NCI-H1105 (cell line): ENCODE measurements at regions not wholly inside any gene's neighbourhood (a gene's known extent, or its start where the extent isn't known, plus 50 kb on each side); places are given as distances from the start of the nearest gene placed in this dataset.
"Not testable (repeated sequence)": the region's sequence is repeated elsewhere in the genome, so short reads cannot be mapped to it uniquely, and the experiment has no call there.

Experiments used
- DNase-seq: peaks from one replicate; lab custom pipeline; 2025; lab: John Stamatoyannopoulos, UW

DNA sequence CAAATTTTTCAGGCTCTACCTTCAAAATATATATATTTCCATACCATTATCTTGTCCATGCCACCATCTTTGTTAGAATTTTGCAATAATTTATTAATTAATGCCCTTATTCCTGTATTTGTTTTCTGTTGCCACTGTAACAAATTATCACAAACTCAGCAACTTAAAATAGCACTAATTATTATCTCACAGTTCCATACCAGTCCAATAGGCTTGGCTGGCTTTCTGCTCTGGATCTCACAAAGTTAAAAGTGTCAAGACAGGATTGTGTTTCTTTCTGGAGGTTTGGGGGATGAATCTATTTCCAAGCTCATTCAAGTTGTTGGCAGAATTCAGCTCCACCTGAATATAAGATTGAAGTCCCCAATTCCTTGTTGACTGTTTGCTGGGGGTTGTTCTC lies 58.6 kb upstream of the SLC38A4 start:
- no peak for DNase-seq

DNA sequence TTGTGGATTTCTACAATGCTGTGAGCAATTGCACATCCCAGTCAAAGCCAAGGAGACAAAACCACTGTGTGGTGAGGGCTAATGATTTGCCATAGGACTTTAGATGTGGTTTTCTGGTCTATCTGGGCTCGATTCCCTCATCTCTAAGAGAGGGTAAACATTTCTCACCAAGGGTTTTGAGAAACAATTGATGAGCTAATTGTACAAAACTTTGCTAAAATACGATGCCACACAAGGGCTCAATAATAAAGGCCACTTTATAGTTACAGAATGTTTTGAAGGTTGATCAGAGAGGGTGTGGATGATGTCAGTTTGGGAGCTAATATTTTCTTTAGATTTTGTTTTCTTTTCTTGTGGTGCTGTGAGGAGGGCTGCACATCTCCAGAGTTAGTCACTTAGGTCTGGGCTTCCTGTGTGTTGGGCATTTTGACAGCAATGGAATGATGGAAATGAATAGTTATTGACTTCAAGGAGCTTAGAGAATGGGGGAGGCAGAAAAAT lies 60.8 kb upstream of the SLC38A4 start:
- DNase-seq, result no peak

DNA sequence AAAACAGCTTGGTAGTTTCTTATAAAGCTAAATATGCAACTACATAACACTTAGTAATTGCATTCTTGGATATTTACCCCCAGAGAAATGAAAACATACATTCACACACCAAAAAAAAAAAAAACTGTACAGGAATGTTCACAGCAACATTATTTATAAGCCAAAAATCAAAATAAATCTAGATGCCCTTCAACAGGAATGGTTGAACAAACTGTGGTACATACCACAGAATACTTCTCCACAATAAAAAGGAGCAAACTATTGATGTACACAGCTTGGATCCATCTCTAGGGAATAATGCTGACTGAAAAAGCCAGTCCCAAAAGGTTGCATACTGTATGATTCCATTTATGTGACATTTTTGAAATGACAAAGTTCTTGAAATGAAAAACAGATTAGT lies 62.1 kb upstream of the SLC38A4 start:
- DNase-seq, result no peak

DNA sequence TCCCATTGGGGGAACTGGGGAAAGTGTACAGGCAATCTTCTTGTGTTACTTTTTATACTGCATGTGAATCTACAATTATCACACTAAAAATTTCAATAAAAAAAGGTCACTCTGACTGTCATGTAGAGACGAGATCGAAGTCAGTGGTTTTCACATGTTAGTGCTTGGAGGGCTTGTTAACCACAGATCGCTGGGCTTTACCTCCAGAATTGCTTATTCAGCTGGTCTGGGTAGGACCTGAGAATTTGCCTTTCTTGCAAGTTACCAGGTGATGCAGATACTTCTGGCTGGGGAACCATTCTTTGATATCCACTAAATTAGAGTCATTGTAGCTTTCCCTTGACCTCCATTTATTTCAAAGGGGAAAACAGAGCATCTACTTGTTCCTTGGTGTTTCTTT lies 62.8 kb upstream of the SLC38A4 start:
- no peak for DNase-seq

DNA sequence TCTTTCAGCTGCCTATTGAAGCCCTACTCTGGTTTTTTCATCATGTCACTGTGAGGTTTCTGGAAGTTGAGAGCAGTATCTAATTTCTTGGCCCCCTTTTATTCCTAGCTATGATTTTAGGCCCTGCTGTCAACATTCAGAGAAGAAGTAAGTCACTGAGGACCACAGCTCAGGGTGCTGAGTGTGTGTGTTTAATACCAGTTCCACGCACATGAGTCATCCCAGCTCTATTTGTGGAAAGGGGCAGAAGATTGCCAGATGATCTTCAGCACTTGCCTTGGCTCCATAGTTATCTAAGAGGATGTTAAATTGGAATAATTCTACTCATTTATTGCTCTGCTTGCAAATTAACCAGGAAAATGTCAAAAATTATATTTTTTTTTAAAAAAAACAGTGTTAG lies 65.5 kb upstream of the SLC38A4 start:
- DNase-seq, result no peak

DNA sequence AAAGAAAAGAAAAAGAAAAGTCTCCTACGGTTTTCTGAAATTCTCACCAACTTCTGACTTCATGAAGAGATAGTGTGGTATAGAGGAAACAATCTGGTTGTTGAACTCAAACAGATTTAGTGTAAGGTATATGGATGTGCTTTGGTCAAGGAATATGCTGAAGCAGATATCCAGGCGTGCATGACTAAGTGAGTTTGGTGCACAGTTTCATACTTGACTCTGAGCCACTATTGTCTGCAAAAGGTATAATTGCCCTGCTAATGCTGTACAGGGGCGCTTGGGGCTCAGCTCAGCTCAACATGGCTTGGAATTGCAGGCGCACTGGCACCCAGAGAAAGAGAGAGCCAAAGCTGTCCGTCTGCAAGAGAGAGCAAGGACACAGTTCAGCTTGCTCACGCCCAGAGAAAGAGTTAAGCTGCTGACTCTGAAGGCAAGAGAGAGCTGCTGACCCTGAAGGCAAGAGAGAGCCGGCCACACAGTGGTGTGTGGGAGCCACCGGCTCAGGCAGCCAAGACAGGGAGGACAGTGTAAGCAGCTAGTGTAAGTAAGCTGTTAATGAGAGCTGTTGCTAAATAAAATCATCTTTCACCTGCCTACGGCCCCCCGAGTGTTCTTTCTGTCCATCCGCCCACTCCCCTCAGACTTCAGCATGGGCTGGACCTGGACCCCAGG lies 66.4 kb upstream of the SLC38A4 start:
- DNase-seq, result no peak

DNA sequence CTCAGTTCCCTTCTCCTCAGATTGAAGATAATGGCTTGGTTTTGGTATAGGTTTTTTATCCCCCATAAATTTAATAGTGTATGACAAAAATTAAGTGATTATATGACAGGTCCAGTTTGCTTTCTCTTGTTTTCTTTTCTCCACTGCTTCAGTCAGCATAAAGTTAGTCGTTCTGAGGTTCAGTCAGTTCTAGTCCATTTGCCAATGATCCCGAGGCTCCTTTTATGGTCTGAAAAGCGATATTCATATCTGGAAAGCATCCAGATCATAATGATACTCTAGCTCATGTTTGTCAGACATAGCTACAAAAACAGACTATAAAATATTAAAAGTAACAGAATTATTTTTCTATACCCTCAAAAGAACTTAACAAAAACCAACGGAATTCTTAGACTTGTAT lies 67.1 kb upstream of the SLC38A4 start:
- no peak for DNase-seq

DNA sequence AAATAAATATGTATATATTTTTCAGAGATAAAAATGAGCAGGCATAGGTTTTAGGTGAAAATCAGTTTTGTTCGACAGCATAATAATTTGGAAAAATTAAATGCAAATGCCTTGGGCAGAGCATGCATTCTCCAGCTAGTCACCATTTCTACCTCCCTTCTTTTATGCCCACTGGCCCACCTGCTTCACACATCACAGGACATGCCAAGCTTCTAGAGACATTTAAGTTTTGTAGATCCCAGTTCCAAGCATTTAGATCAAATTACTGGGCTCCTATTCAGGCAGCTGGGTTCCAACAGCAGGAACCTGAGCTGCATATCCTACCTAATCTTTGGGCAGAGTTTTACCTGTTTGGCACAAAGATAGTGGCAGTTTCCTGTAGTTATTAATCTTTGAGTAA lies 67.6 kb upstream of the SLC38A4 start:
- no peak for DNase-seq

DNA sequence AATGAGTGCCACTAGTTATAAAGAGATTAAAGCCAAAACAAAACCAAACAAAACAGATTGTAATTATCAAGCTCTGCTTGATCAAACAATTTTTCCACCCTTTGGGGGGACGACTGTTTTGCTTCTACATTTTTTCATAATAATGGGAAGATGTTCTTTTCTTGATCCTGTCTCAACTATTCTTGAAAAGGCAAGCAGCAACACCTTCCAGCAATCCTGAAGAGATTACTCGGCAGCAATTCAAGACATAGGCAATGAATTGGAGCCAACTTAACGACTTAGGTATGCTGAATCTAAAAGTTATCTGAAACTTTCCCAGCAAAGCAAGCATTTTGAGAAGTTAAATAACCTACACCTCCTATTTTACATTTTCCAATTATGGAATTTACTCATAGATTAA lies 69.9 kb upstream of the SLC38A4 start:
- no peak for DNase-seq

DNA sequence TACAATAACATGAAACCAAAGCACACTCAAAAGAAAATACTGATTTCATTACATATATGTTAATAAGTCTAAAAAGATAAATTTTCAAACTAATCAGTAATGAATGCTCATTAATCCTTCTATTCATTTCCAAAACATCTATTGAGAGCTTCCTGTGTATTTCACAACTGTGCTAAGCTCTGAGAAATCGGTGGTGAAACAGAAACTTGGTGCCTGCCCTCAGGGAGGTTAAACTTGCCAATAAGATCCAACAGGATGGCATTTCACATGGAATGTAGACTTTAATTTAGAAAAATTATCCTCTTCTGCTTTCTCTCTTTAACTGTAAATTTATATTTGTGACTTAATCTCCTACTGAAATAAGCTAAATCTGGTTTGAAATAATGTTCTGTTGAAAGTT lies 70.9 kb upstream of the SLC38A4 start:
- no peak for DNase-seq

DNA sequence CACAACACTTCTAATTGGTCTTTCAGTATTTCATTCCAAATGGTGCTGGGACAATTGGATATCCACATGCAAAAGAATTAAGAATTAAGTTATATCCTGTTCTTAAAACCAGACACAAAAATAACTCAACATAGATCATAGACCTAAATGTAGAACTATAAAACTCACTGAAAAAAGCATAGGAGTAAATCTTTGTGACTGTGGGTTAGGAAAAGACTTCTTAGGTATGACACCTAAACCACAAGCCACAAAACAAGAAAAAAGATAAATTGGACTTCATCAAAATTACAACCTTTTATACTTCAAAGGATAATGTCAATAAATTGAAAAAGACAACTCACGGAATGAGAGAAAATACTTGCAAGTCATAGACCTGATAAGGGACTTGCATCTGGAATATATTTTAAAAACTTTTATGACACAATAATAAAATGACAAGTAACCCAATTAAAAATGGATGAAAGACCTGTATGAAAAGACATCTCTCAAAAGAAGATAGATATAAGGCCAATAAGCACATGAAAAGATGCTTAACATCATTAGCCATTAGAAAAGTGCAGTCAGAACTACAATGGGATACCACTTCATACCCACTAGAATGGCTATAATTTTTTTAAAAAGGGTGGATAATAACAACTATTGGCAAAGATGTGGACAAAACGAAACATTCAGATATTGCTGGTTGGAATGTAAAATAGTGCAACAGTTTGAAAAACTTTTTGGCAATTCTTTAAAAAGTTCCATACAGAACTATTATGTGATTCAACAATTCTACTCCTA lies 72.5 kb upstream of the SLC38A4 start:
- no peak for DNase-seq

DNA sequence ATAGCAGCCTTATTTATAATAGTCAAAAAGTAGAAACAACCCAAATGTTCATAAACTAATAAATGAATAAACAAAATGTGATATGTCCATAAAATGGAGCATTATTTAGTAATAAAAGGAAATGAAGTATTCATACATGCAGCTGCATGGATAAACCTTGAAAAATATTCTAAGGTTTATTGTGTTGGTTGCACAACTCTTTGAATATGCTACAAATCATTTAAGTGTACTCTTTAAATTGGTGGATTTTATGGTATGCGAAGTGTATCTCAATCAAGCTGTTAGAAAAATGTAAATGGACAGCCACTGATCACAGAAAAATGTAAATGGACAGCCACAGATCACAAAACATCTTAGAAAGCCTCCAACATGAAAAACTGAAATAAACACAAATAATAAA lies 73.2 kb upstream of the SLC38A4 start:
- no peak for DNase-seq

DNA sequence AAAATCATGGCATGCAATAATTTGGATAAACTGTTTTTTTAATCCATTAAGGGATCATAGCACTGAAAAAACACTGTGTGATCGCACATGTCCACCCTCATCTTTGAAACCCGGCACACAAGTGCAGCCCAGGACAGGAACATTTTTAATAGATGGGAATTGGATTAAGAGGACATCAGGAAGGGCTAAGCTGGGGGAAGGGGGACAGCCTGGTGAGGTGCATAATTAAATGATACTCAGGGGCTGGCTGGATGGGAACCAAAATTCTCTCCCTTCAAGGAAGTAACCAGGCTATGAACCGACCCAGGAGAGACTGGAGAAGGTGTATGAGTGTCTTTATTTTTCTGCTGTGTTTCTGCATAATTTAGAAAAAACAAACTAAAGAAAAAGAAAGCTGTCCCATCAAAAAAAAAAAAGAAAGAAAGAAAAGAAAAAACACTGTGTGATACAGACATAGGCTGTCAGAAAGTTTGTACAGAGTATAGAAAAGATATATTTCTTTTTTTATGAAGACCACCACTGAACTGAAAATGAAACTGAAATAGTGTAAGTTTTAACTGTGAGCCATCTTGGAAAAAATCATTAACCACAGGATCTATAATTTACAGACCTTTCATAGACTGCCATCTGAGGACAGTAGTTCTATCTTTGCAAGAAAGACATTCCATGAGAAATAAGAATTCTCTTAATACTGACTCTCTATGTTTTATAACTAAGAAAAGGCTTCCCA lies 75.1 kb upstream of the SLC38A4 start:
- DNase-seq, result no peak

DNA sequence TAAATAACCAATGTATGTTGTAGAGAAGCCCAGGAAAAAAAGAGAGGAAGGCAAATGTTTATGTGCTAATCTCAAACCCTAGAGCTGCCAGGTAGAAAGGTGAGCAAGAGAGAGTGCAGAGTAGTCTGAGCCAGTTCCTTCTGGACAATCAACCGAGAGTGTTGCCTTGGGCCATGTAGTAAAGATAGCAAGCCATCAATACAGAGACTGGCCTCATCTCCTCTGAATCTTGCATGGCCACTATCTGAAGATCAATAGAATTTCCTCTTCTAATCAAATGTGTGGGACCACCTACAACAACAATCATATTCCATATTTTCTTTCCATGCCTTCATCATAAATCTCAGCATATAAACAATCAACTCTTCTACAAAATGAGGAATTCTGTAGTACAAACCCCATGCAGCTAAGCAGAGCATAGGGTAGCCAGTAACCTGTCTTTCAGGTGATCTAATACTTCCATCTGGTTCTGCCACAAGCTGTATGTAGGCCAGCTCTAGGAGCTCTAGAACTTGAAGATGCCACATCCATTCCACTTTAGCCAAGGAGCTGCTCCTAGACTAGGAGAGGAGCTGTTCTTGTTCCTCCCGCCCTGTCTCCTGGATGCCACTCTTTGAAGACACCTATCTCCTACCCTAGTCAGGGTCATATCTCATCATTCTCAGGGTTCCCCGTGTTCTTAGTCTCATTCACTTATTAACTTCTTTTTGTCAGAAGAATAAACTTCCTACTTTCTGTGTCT lies 75.8 kb upstream of the SLC38A4 start:
- DNase-seq, result no peak

DNA sequence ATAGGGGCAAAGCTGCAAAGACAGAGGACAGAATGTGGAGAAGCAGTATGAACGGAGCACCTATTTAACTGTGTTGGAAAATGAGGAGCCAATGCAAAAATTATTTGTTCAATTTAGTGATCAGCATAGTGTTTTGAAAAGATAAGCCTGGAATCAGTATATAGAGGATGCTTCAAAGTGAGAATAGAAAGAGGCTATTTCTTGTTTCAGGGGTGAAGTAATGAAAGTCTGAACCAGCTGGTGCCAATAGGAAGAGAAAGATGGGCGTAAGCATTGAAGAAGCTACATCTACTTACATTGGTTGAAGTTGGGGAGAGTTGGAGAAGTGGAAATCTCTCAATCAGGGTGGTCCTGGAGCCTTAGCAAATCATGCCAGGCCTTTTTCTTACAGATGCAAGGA lies 77.3 kb upstream of the SLC38A4 start:
- DNase-seq, result no peak

DNA sequence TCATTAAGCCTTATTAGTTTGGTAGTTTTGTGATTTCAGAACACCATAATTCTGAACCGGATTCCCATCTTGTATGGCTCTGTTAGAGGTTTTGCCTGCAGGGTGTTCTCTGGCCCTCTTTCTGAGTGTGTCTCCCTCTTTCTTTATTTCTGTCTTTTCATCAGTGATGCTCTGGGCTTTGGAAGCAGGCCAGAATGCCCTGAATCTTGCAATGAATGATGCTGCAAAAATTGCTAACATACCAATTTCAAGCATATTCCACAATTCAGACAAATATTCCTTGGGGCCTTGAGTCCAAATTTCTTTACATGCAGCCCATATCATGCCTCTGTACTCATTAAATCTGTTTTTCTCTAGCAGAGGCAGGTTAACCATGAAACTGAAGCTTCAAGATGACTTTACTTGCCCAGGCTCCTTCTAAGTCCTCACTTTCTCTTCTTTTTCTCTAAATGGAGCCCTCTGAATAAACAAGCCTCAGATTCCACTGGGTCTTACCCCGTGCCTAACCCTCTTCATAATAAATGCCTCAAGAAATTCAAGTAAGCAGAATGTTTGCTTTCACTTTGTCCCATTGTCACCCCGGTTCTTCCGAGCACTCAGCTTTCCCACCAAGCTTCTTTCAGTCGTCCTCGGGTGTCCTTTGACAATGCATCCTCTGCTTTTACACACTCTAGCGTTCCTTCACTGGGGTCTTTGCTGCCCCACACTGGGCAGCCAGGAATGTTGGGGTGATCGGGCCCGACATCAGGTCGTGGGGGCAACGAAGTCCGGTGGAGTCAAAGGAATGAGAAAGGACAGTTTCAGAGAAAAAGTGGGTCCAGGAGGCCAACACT lies 78.8 kb upstream of the SLC38A4 start:
- DNase-seq, result no peak

DNA sequence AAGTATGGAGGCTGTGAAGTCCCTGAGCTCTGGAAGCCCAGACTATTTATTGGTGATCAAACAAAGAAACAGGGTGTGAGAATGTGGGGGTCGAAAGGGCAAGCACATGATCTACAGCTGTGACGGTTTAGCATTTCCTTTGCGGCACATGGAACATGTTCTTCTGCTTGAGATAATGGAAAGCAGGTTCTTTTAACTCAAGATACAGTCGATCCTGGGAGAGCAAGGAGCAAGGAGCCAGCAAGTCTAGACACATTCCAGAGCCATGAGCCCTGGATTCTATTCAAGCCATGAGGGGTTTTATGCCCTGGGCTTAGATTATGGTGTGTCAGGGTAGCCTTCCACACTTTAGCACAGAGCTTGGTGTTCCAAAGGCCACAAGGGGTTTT lies 79.4 kb upstream of the SLC38A4 start:
- not testable (repeated sequence) for DNase-seq

DNA sequence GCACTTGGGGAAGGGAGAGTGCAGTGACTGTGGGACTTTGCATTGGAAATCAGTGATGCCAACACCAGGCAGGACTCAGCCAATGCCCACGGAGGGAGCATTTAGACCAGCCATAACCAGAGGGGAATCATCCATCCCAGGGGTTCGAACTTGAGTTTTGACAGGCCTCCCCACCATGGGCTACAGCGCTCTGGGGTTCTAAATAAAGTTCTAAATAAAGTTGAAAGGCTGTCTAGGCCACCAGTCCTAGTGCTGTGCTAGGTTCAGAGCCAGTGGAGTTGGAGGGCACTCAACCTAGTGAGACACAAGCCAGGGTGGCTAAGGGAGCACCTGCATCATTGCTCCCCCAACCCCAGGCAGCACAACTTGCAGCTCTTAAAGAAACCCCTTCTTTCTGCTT lies 82.0 kb upstream of the SLC38A4 start:
- DNase-seq, result no peak

DNA sequence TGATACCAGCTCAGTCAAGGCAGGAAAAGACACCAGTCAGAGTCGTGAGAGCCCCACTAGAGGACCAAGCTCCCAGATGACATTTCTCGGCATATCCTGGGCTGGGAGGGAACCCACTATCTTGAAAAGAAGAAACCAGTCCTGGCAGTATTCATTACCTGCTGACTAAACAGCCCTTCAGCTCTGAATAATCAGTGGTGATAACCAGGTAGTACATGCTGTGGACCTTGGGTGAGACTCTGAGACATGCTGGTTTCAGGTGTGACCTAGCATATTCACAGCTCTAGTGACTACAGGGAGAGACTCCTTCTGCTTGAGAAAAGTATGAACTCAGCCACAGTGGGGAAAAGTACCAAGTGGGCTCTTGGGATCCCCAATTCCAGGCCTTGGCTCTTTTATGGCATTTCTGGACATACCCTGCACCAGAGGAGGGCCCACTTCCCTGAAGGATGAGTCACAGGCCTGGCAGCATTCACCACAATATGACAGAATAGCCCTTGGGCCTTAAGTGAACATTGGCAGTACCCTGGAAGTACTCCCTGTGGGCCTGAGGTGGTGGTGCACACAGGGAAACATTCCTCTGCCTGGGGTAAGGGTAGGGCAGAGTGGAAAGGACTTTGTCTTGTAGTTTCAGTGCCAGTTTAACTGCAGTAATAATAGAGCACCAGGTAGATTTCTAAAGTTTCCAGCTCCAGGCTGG lies 82.6 kb upstream of the SLC38A4 start:
- DNase-seq, result no peak

DNA sequence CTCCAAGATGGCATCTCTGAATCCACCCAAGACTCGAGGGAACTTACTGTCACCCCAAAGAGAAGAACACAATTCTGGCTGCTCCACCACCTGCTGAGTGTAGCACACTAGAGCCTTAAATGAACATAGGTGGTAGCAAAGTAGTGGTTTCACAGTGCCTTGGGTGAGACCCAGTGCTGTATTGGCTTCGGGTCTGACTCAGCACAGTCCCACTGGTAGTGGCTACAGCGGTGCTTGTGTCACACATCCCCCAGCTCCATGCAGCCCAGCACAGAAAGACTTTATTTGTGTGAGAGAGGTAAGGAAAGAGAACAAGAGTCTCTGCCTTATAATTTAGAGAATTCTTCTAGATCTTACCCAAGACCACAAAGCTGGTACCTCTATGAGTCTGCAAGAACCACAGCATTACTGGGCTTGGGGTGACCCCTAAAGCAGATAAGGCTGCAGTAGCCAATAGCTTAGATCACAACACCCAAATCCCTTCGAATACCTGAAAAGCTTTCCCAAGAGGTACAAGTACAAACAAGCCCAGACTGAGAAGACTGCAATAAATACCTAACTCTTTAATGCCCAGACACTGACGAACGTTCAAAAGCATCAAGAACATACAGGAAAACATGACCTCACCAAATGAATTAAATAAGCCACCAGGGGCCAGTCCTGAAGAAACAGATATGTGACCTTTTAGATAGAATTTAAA lies 83.3 kb upstream of the SLC38A4 start:
- DNase-seq, result no peak
